LoVo (cell line): ENCODE measurements at regions not wholly inside any gene's neighbourhood (a gene's known extent, or its start where the extent isn't known, plus 50 kb on each side); places are given as distances from the start of the nearest gene placed in this dataset.
"Not testable (repeated sequence)": the region's sequence is repeated elsewhere in the genome, so short reads cannot be mapped to it uniquely, and the experiment has no call there.

Experiments used
- DNase-seq: peaks from one replicate; pipeline ENCODE4 v3.0.0-alpha.2; 2016; ENCODE audit warnings: low spot score

- no peak for DNase-seq
These were observed 571.7 kb upstream of the SLC35B3 start for GRCh38 chr6:9007027-9007426.

- DNase-seq, result no peak
These were observed 567.5 kb upstream of the SLC35B3 start for GRCh38 chr6:9002833-9003232.

- DNase-seq, result no peak
These were observed 559.8 kb upstream of the SLC35B3 start for GRCh38 chr6:8995156-8995555.

DNA sequence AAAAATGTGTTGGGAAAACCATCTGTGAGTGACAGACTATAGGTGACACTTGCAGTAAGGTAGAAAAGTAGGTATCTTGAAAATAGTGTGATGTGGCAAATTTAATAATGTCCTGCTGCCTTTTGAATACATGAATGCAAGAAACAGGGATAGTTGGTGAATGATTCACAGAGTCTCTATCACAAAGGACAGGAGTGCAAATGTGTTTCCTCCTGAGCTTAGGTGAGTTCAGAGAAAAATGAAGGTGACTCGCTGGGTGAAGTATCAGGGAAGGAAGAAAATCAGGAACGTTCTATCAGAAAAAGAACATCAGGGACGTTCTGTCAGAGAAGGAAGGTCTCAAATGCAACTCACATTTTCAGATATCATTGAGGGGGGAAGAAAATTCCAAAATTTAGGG, 557.8 kb upstream of the SLC35B3 start:
- no peak for DNase-seq

GRCh38 chr6:8991844-8992243, 556.5 kb upstream of the SLC35B3 start:
- DNase-seq, result no peak

- DNase-seq, result no peak
These were observed 554.7 kb upstream of the SLC35B3 start for GRCh38 chr6:8990075-8990474.

DNA sequence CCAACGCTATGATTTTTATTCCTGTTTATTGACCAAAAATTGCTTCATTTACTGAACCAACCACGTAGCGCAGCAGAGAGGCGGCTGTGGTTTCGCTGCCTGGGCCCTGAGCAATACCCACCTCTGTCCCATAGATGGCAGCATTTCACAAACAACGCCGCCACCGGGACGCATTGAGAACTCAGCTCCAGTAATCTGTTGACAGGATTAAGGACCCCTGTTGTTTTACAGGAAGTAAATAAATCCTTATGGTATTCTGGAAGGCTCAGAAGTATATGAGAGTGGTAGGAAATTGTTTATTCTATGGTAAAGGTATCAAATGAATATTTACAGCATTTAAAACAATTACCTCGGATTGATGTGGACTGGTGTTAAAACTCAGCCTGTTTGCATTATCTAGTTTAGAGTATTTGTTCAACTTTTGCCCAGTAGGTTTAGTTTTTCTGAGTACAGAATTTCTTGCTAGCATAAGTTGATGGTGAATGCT, 547.9 kb upstream of the SLC35B3 start:
- DNase-seq, result peak; percentile 68

GRCh38 chr6:8982668-8983067, 547.3 kb upstream of the SLC35B3 start:
- DNase-seq, result no peak

DNA sequence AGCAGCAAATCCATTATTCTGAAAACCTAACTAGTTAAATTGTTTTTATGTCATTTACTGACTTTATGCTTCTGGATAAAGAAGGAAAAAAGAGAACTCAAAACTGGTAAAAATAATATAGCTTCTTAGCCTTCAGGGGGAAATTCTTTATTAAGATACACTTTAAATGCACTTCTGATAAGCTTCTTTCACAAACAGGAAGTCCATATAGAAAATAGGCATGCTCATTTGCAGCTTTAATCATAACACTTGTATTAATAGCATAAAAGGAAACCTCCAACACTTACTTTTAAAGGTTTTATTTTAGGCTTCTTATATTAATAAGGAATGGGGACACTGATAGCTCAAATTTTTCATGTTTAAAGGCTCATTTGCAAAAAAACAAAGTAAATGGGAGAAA, 538.0 kb upstream of the SLC35B3 start:
- DNase-seq, result no peak

DNA sequence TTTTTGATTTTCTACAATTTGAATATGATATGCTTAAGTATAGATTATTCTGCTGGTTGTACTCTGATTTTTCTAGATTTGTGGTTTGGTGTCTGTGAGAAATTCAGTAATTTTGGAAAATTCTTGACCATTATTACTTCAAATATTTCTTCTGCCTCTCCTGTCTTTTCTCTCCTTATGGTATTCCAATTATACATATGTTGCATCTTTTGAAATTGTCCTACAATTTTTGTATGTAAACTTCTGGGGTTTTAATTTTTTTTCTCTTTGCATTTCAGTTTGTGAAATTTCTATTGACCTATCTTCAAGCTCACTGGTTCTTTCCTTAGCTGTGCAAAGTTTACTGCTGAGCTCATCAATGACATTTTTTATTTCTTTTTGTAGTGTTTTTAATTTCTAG, 534.4 kb upstream of the SLC35B3 start:
- no peak for DNase-seq

DNA sequence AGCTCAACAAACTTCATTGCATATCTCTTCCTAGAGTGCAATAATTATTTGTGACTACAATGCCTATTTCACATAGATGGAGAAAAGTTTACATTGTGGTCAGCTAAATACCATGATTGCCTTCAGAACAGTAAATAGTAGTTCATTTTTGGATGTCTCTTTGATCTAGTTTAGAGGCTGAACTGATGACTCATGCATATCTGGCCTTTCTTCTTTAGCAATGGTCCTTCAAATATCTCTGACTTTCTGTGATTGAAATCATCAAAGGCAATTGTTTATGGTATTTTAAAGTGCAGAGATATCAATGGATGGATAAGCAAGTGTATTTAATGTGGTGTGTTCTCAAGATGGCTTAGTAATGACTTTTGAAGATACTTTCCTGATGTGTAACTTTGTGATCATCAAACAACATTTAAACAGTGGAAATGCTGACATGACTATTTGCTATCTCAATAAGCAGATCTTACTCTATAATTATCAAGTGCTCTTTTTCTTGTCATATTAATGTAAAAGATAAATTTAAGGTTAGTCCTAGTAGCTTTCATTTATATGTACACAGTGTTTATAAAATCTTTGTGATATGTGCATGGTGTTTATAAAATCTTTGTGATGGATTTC, 523.7 kb upstream of the SLC35B3 start:
- peak; percentile 23 for DNase-seq

DNA sequence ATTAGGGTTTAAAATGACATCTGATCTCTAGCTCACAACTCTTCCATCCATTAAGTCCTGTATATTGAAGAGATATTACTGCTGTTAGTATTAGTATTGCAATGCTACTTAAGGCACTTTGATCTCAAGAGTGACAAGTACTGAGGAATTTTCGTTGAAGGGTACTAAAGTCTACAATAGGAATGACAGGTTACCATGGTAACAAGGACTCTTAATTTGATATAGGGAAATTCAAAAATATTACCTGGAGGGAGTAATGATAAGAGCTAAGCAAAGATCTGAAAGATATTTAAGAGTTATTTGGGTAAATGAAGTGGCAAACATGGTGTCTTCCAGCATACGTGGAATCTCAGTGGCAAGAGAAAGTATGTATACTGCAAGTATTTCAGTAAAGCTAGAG, 518.0 kb upstream of the SLC35B3 start:
- DNase-seq, result no peak

- no peak for DNase-seq
These were observed 513.4 kb upstream of the SLC35B3 start for GRCh38 chr6:8948733-8949132.

GRCh38 chr6:8947900-8948299, 512.6 kb upstream of the SLC35B3 start:
- no peak for DNase-seq

- DNase-seq, result no peak
These were observed 509.2 kb upstream of the SLC35B3 start for GRCh38 chr6:8944548-8944947.

GRCh38 chr6:8943073-8943472, 507.7 kb upstream of the SLC35B3 start:
- no peak for DNase-seq

DNA sequence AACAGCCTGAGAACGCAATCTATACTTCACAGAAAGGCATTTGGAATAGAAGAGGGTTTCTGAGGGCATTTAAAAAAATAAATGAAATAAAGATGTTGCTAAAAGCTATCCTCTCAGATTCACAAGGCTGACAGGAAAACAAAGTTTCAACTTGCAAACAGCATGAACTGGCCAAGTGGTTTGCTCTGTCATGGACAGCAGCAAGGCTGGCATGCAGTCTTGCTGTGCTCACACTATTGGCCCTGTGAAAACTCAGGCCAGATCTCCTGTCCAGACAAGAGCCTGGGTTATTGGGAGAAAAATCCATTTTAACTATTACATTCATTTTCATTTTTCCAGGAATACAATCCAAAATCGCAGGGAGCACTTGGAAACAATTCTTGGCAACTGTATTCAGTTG, 506.2 kb upstream of the SLC35B3 start:
- no peak for DNase-seq

DNA sequence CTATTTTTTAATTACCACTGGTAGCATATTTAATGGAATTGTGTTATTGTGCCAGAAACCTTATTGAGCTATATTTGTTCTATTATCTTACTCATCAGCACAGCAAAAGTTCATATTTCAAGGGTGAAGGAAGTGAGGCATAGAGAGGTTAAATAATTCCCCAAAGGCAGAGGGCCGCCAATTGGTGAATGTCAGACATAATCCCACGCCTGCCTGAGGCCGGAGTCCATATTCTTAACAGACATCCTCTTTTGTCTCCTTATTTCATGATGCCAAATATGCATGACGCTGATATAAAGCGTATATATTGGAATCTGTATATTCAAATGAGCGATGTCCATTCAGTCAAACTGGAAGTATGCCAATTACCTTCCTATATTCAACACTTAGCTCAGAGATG, 505.0 kb upstream of the SLC35B3 start:
- DNase-seq, result no peak

DNA sequence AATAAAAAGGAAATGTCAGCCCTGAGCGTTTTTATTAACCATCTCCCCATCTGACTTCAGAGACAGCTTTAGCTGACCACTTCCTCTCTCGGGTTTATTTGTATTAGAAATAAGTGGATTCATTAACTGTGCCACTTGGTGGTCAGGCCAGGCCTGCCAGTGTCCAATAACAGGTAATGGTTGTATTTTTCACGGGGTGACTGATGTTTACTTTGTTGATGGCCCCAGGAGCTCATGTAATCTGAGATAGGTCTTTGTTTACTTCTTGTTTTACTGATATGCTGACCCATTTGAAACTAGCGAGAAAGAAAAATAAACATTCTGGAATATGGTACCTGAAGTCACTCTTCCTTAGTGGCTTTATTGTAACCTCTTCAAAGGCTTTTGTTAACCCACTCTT, 504.3 kb upstream of the SLC35B3 start:
- no peak for DNase-seq

- no peak for DNase-seq
These were observed 499.0 kb upstream of the SLC35B3 start for GRCh38 chr6:8934318-8934717.

GRCh38 chr6:8930009-8930408, 494.7 kb upstream of the SLC35B3 start:
- no peak for DNase-seq

DNA sequence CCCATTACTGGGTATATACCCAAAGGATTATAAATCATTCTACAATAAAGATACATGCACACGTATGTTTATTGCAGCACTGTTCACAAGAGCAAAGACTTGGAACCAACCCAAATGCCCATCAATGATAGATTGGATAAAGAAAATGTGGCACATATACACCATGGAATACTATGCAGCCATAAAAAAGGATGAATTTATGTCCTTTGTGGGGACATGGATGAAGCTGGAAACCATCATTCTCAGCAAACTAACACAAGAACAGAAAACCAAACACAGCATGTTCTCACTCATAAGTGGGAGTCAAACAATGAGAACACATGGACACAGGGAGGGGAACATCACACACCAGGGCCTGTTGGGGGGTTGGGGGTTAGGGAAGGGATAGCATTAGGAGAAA, 484.9 kb upstream of the SLC35B3 start:
- not testable (repeated sequence) for DNase-seq

GRCh38 chr6:8918196-8918595, 482.9 kb upstream of the SLC35B3 start:
- DNase-seq, result no peak

DNA sequence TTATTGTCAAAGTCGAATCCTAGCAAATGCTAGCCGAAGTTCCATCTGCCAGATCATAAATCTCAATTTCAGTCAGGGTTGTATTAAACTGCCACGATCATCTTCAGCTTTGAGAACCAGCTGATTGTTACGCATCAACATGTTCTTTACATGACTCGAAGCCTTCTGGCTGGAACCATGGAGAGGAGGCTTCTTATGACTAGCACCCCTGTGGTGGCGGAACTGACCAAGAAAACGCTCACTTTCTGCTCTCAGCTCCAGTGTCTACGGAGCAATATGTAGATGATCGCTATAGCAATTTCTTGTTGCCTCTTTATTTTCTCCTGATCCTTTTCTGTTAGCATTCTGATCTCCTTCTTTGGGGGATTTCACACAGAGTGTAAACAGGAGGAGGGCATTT, 479.4 kb upstream of the SLC35B3 start:
- no peak for DNase-seq

DNA sequence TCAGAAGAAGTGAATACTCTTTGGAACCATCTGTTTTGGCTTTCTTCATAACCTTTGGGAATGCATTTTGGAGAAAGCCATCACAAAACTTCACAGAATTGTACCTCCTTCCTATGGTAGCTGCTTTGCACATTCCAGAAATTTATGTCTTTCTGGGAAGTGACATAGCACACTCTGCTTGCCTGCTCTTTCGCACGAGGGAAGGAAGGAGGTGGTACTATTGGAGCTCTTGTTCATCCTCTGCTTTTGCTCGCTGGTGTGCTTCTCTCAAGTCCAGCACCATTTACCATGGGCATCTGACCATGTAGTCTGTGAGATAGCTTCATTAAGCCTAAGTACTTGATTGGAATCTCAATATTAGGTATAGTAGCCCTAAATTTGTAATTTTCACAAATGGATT, 473.3 kb upstream of the SLC35B3 start:
- no peak for DNase-seq
